H9 (cell line): ENCODE measurements at regions not wholly inside any gene's neighbourhood (a gene's known extent, or its start where the extent isn't known, plus 50 kb on each side); places are given as distances from the start of the nearest gene placed in this dataset.

ENCODE experiments used
- DNase-seq: peaks from one replicate; pipeline ENCODE4 v3.0.0-alpha.2; 2017
- H2AFZ ChIP-seq: one replicate; pipeline ENCODE4 v1.6.1; 2013; ENCODE audit warnings: mild to moderate bottlenecking, low read length, control low read depth, moderate library complexity
- H2AK5ac ChIP-seq: 2 replicates; pipeline ENCODE4 v1.6.1; 2013; ENCODE audit warnings: low read length, control low read depth, mixed read lengths; ENCODE audit not compliant: insufficient read length
- H2BK120ac ChIP-seq: one replicate; pipeline ENCODE4 v1.6.1; 2013; ENCODE audit warnings: low read depth, mild to moderate bottlenecking, low read length, control low read depth, inconsistent platforms; ENCODE audit not compliant: poor library complexity, severe bottlenecking
- H2BK12ac ChIP-seq: 2 replicates; pipeline ENCODE4 v1.6.1; 2013; ENCODE audit warnings: low read length, control low read depth, mixed read lengths, low read depth; ENCODE audit not compliant: insufficient read length
- H2BK15ac ChIP-seq: 2 replicates; pipeline ENCODE4 v1.6.1; 2013; ENCODE audit warnings: low read depth, low read length, control low read depth
- H2BK20ac ChIP-seq: one replicate; pipeline ENCODE4 v1.6.1; 2013; ENCODE audit warnings: low read depth, mild to moderate bottlenecking, low read length, control low read depth, inconsistent platforms; ENCODE audit not compliant: poor library complexity, severe bottlenecking
- H2BK5ac ChIP-seq: 2 replicates; pipeline ENCODE4 v1.6.1; 2013; ENCODE audit warnings: low read length, control low read depth, mixed read lengths; ENCODE audit not compliant: insufficient read length
- H3K14ac ChIP-seq: 2 replicates; pipeline ENCODE4 v1.6.1; 2013; ENCODE audit warnings: low read length, control low read depth; ENCODE audit not compliant: insufficient read depth
- H3K18ac ChIP-seq: 2 replicates; pipeline ENCODE4 v1.6.1; 2013; ENCODE audit warnings: low read depth, mild to moderate bottlenecking, mixed read lengths, low read length, control low read depth; ENCODE audit not compliant: insufficient read length
- H3K23ac ChIP-seq: 2 replicates; pipeline ENCODE4 v1.6.1; 2013; ENCODE audit warnings: low read length, control low read depth, mixed read lengths, low read depth; ENCODE audit not compliant: insufficient read length
- H3K23me2 ChIP-seq: 2 replicates; pipeline ENCODE4 v1.6.1; 2013; ENCODE audit warnings: low read depth, mild to moderate bottlenecking, mixed read lengths, low read length, control low read depth; ENCODE audit not compliant: insufficient read length, poor library complexity, severe bottlenecking
- H3K27ac ChIP-seq: 2 replicates; pipeline ENCODE4 v1.5.1; 2013; ENCODE audit warnings: low read length, control low read depth, mixed read lengths, low read depth; ENCODE audit not compliant: insufficient read length
- H3K27me3 ChIP-seq: 2 replicates; pipeline ENCODE4 v1.6.1; 2013; ENCODE audit warnings: low read length, control low read depth, inconsistent platforms; ENCODE audit not compliant: insufficient read depth
- H3K4ac ChIP-seq: 2 replicates; pipeline ENCODE4 v1.6.1; 2013; ENCODE audit warnings: low read depth, mild to moderate bottlenecking, control low read depth, inconsistent platforms, low read length, moderate library complexity
- H3K4me1 ChIP-seq: 2 replicates; pipeline ENCODE4 v1.6.1; 2013; ENCODE audit warnings: low read length, control low read depth, inconsistent platforms; ENCODE audit not compliant: insufficient read depth
- H3K4me2 ChIP-seq: 2 replicates; pipeline ENCODE4 v1.6.1; 2013; ENCODE audit warnings: low read length, control low read depth, mixed read lengths; ENCODE audit not compliant: insufficient read length, insufficient read depth
- H3K56ac ChIP-seq: 2 replicates; pipeline ENCODE4 v1.6.1; 2013; ENCODE audit warnings: low read depth, mild to moderate bottlenecking, mixed read lengths, low read length, control low read depth; ENCODE audit not compliant: insufficient read length
- H3K79me1 ChIP-seq: 2 replicates; pipeline ENCODE4 v1.6.1; 2013; ENCODE audit warnings: low read depth, mild to moderate bottlenecking, moderate library complexity, low read length, control low read depth, inconsistent platforms; ENCODE audit not compliant: insufficient read depth, poor library complexity, severe bottlenecking
- H3K79me2 ChIP-seq: 2 replicates; pipeline ENCODE4 v1.6.1; 2013; ENCODE audit warnings: low read length, control low read depth, inconsistent platforms; ENCODE audit not compliant: insufficient read depth
- H3K9ac ChIP-seq: 2 replicates; pipeline ENCODE4 v1.6.1; 2013; ENCODE audit warnings: low read length, control low read depth, mixed read lengths; ENCODE audit not compliant: insufficient read length; ENCODE audit errors: extremely low read depth
- H3K9me3 ChIP-seq: one replicate; pipeline ENCODE4 v1.6.1; 2013; ENCODE audit warnings: low read depth, low read length, inconsistent platforms; ENCODE audit not compliant: control insufficient read depth
- H3T11ph ChIP-seq: one replicate; pipeline ENCODE4 v1.6.1; 2013; ENCODE audit warnings: mild to moderate bottlenecking, low read length, control low read depth, inconsistent platforms
- H4K20me1 ChIP-seq: one replicate; pipeline ENCODE4 v1.6.1; 2013; ENCODE audit not compliant: control insufficient read depth, insufficient read length, insufficient read depth
- H4K5ac ChIP-seq: 2 replicates; pipeline ENCODE4 v1.6.1; 2013; ENCODE audit warnings: low read depth, mild to moderate bottlenecking, mixed read lengths, low read length, control low read depth; ENCODE audit not compliant: insufficient read length
- H4K8ac ChIP-seq: replicated peaks from 2 replicates; pipeline ENCODE4 v1.6.1; 2013; ENCODE audit warnings: low read length, control low read depth, mixed read lengths, low read depth; ENCODE audit not compliant: insufficient read length
- H4K91ac ChIP-seq: 2 replicates; pipeline ENCODE4 v1.6.1; 2013; ENCODE audit warnings: low read depth, mild to moderate bottlenecking, moderate library complexity, mixed read lengths, low read length, control low read depth; ENCODE audit not compliant: insufficient read length
- H3K27ac Mint-ChIP-seq, 3 experiments: 2 replicates in 2 of 3; 3 replicates in 1 of 3; pipeline ENCODE4 v1.8.0; 2020 to 2021; ENCODE audit warnings: mixed read lengths in 3 of 3, mild to moderate bottlenecking in 1 of 3, moderate library complexity in 1 of 3
- H3K27me3 Mint-ChIP-seq: 2 replicates; pipeline ENCODE4 v1.8.0; 2021; ENCODE audit warnings: low read depth, mild to moderate bottlenecking, moderate library complexity, mixed read lengths
- H3K36me3 Mint-ChIP-seq, 3 experiments: 2 replicates in 2 of 3; 3 replicates in 1 of 3; pipeline ENCODE4 v1.8.0; 2020 to 2021; ENCODE audit warnings: low read depth in 3 of 3, mixed read lengths in 3 of 3; ENCODE audit not compliant: insufficient read depth in 1 of 3
- H3K4me1 Mint-ChIP-seq, 2 experiments: 2 replicates each; pipeline ENCODE4 v1.8.0; 2020; ENCODE audit warnings: mixed read lengths in 2 of 2
- H3K4me3 Mint-ChIP-seq, 2 experiments: 2 replicates in 1 of 2; 3 replicates in 1 of 2; pipeline ENCODE4 v1.8.0; 2020 to 2021; ENCODE audit warnings: mild to moderate bottlenecking in 2 of 2, mixed read lengths in 2 of 2, moderate library complexity in 1 of 2
- H3K9me3 Mint-ChIP-seq, 2 experiments: 2 replicates in 1 of 2; 3 replicates in 1 of 2; pipeline ENCODE4 v1.8.0; 2020; ENCODE audit warnings: mild to moderate bottlenecking in 2 of 2, mixed read lengths in 2 of 2, moderate library complexity in 1 of 2
- CTCF ChIP-seq: fragments of 200-600 bp; sonication (generic); conservative IDR thresholded peaks from 3 replicates; pipeline ENCODE4 v1.8.0; 2021; ENCODE audit warnings: antibody characterized with exemption, mild to moderate bottlenecking
- WGBS: extraction: QIAGEN DNeasy Blood & Tissue Kit; methylation state at CpG from one replicate; pipeline ENCODE4 v1.1.7; 2013; ENCODE audit warnings: missing lambda C conversion rate, low lambda C conversion rate, mixed read lengths; ENCODE audit not compliant: insufficient read length; ENCODE audit errors: extremely low coverage; 5-methylcytosine and 5-hydroxymethylcytosine counted together

- no peaks in the 10 kb centered on the region; a peak in 1 of 5 replicates for H3K9me3 Mint-ChIP-seq
- H3K27ac ChIP-seq: no peak overlapping the region
- no peak for DNase-seq
- H3K23me2 ChIP-seq: no peaks in the 10 kb centered on the region
- H3K79me2 ChIP-seq: no peaks in the 10 kb centered on the region
- no peak overlapping the region for H2BK12ac ChIP-seq
- no peak overlapping the region for H4K8ac ChIP-seq
- no peaks in the 10 kb centered on the region for H4K20me1 ChIP-seq
- no peak overlapping the region for H3K56ac ChIP-seq
- H2BK20ac ChIP-seq: no peak overlapping the region
- no peak overlapping the region for H2AK5ac ChIP-seq
- no peak overlapping the region for H3K4me3 Mint-ChIP-seq
- no peak overlapping the region for H3K27ac Mint-ChIP-seq
- WGBS: no CpG with 5 or more reads among the region's 8 CpGs
- H3K79me1 ChIP-seq: no peaks in the 10 kb centered on the region
- no peak overlapping the region for H2BK15ac ChIP-seq
- H3K27me3 ChIP-seq: no peaks in the 10 kb centered on the region
- no peaks in the 10 kb centered on the region for H3K36me3 Mint-ChIP-seq
- no peak overlapping the region for H3K4me2 ChIP-seq
- H3T11ph ChIP-seq: no peak overlapping the region
- H2BK120ac ChIP-seq: no peak overlapping the region
- H3K27me3 Mint-ChIP-seq: peaks cover 5% of the 10 kb centered on the region; the same call in 1 of the 2 replicates
- no peak overlapping the region for H3K23ac ChIP-seq
- no peak overlapping the region for H2BK5ac ChIP-seq
- peaks cover 4 to 5% of the 10 kb centered on the region in 2 experiments; a peak in 2 of 4 replicates for H3K4me1 Mint-ChIP-seq
- TF ChIP-seq CTCF: no peak
- H2AFZ ChIP-seq: no peak overlapping the region
- no peak overlapping the region for H3K18ac ChIP-seq
- H3K9me3 ChIP-seq: no peaks in the 10 kb centered on the region
- no peak overlapping the region for H3K4ac ChIP-seq
- no peaks in the 10 kb centered on the region for H3K4me1 ChIP-seq
- no peak overlapping the region for H3K9ac ChIP-seq
- no peak overlapping the region for H4K5ac ChIP-seq
- no peak overlapping the region for H4K91ac ChIP-seq
- H3K14ac ChIP-seq: no peak overlapping the region
These were observed 135.7 kb downstream of the ASB1 start for GRCh38 chr2:238562446-238562845.
